ENCODE measurements at regions not wholly inside any gene's neighbourhood (a gene's known extent, or its start where the extent isn't known, plus 50 kb on each side); places are given as distances from the start of the nearest gene placed in this dataset.
A peak's percentile ranks its signal among the peaks of the same experiment; 100 is the strongest.

GRCh38 chr4:169342906-169343564 lies 72.3 kb upstream of the SH3RF1 start:
- Histone ChIP-seq H3K9me3 (ENCODE audit: control insufficient read depth, insufficient read depth, low read depth, low read length) (no peaks in the 10 kb centered on the region), H2AFZ (ENCODE audit: low read length) (no peak overlapping the region), H3K27me3 (ENCODE audit: control insufficient read depth, insufficient read depth, low read length) (no peaks in the 10 kb centered on the region), H4K20me1 (ENCODE audit: control insufficient read depth, extremely low read depth, insufficient read depth, low read length) (no peaks in the 10 kb centered on the region), H3K9ac (ENCODE audit: insufficient read depth, low read length) (no peak overlapping the region), H3K27ac (ENCODE audit: insufficient read depth, low read length) (no peak overlapping the region), H3K4me1 (ENCODE audit: control insufficient read depth, extremely low read depth, insufficient read depth, low read length) (peaks cover 14% of the 10 kb centered on the region), H3K4me2 (ENCODE audit: extremely low read depth, insufficient read depth, low read length) (no peak overlapping the region), H3K36me3 (ENCODE audit: control insufficient read depth, insufficient read depth, low read length) (no peaks in the 10 kb centered on the region), H3K79me2 (ENCODE audit: control insufficient read depth, insufficient read depth, low read length) (no peaks in the 10 kb centered on the region), H3K4me3 (replicated peaks in 1 of 4; ENCODE audit: control extremely low read depth in 1 of 4, insufficient read depth in 1 of 4, low read depth in 3 of 4, low read length in 4 of 4) (no peak overlapping the region)
- TF ChIP-seq CTCF (conservative IDR thresholded peaks at IDR 0.05 in 1 of 2, IDR thresholded peaks at IDR 0.05 in 1 of 2; ENCODE audit: low read depth in 1 of 2, low read length in 2 of 2), result no peak
- no peak for TF ChIP-seq EZH2 (IDR thresholded peaks at IDR 0.05; ENCODE audit: low read length, missing control alignments)
- DNase-seq (ENCODE audit: low read depth in 2 of 2), result peak in 1 of 2 donors; percentile 65

- DNase-seq (ENCODE audit: low read depth in 2 of 2), result no peak
- no peak overlapping the region for H3K4me2 ChIP-seq (ENCODE audit: extremely low read depth, insufficient read depth, low read length)
- peaks cover 18% of the 10 kb centered on the region for H3K4me1 ChIP-seq (ENCODE audit: control insufficient read depth, extremely low read depth, insufficient read depth, low read length)
- H3K27me3 ChIP-seq (ENCODE audit: control insufficient read depth, insufficient read depth, low read length), result no peaks in the 10 kb centered on the region
- no peak overlapping the region for H2AFZ ChIP-seq (ENCODE audit: low read length)
- H3K27ac ChIP-seq (ENCODE audit: insufficient read depth, low read length), result no peak overlapping the region
- no peak overlapping the region for H3K4me3 ChIP-seq (replicated peaks in 1 of 4; ENCODE audit: control extremely low read depth in 1 of 4, insufficient read depth in 1 of 4, low read depth in 3 of 4, low read length in 4 of 4)
- no peaks in the 10 kb centered on the region for H3K9me3 ChIP-seq (ENCODE audit: control insufficient read depth, insufficient read depth, low read depth, low read length)
- TF ChIP-seq EZH2 (IDR thresholded peaks at IDR 0.05; ENCODE audit: low read length, missing control alignments), result no peak
- no peak for TF ChIP-seq CTCF (conservative IDR thresholded peaks at IDR 0.05 in 1 of 2, IDR thresholded peaks at IDR 0.05 in 1 of 2; ENCODE audit: low read depth in 1 of 2, low read length in 2 of 2)
- no peak overlapping the region for H3K9ac ChIP-seq (ENCODE audit: insufficient read depth, low read length)
- H4K20me1 ChIP-seq (ENCODE audit: control insufficient read depth, extremely low read depth, insufficient read depth, low read length), result no peaks in the 10 kb centered on the region
- no peaks in the 10 kb centered on the region for H3K79me2 ChIP-seq (ENCODE audit: control insufficient read depth, insufficient read depth, low read length)
- no peaks in the 10 kb centered on the region for H3K36me3 ChIP-seq (ENCODE audit: control insufficient read depth, insufficient read depth, low read length)
These were observed 71.6 kb upstream of the SH3RF1 start for GRCh38 chr4:169342159-169342860.

DNA sequence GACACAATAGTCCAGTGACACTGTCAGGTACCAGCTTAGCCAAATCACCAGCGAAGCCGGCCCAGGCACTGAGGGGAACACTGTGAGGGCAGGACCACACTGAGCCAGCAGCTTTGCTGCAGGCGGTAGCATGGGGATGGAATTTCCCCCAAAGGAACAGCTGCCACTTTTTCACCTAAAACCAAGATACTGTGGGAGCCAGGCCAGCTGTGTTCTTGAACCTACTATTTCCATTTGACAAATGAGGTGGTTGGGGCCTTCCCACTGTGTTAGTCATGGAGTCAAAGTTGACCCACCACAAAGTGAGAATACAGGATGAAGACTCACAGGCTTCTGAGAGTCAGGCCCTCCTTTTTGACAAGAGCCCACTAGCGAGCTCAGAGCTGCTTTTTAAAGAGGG lies 70.7 kb upstream of the SH3RF1 start:
- Histone ChIP-seq H2AFZ (ENCODE audit: low read length) (no peak overlapping the region), H3K4me2 (ENCODE audit: extremely low read depth, insufficient read depth, low read length) (no peak overlapping the region), H3K9me3 (ENCODE audit: control insufficient read depth, insufficient read depth, low read depth, low read length) (no peaks in the 10 kb centered on the region), H3K36me3 (ENCODE audit: control insufficient read depth, insufficient read depth, low read length) (no peaks in the 10 kb centered on the region), H3K4me3 (replicated peaks in 1 of 4; ENCODE audit: control extremely low read depth in 1 of 4, insufficient read depth in 1 of 4, low read depth in 3 of 4, low read length in 4 of 4) (no peak overlapping the region), H3K27ac (ENCODE audit: insufficient read depth, low read length) (no peak overlapping the region), H4K20me1 (ENCODE audit: control insufficient read depth, extremely low read depth, insufficient read depth, low read length) (no peaks in the 10 kb centered on the region), H3K4me1 (ENCODE audit: control insufficient read depth, extremely low read depth, insufficient read depth, low read length) (peaks cover 18% of the 10 kb centered on the region), H3K9ac (ENCODE audit: insufficient read depth, low read length) (no peak overlapping the region), H3K79me2 (ENCODE audit: control insufficient read depth, insufficient read depth, low read length) (no peaks in the 10 kb centered on the region), H3K27me3 (ENCODE audit: control insufficient read depth, insufficient read depth, low read length) (no peaks in the 10 kb centered on the region)
- peak; percentile 92 to 98 for DNase-seq (ENCODE audit: low read depth in 2 of 2)
- no peak for TF ChIP-seq CTCF (conservative IDR thresholded peaks at IDR 0.05 in 1 of 2, IDR thresholded peaks at IDR 0.05 in 1 of 2; ENCODE audit: low read depth in 1 of 2, low read length in 2 of 2)
- TF ChIP-seq EZH2 (IDR thresholded peaks at IDR 0.05; ENCODE audit: low read length, missing control alignments), result no peak
